ENCODE measurements at regions not wholly inside any gene's neighbourhood (a gene's known extent, or its start where the extent isn't known, plus 50 kb on each side); places are given as distances from the start of the nearest gene placed in this dataset.

GRCh38 chr4:129233691-129234090, 137.7 kb downstream of the C4orf33 start:
- TF ChIP-seq CTCF (IDR thresholded peaks at IDR 0.05; ENCODE audit: low read depth, low read length) (no peak), POLR2A (IDR thresholded peaks at IDR 0.05; ENCODE audit: extremely low read depth, insufficient read length) (no peak), MYC (IDR thresholded peaks at IDR 0.05; ENCODE audit: low read depth, low read length) (no peak), MAX (IDR thresholded peaks at IDR 0.05; ENCODE audit: low read depth, low read length) (no peak)
